ENCODE measurements at regions not wholly inside any gene's neighbourhood (a gene's known extent, or its start where the extent isn't known, plus 50 kb on each side); places are given as distances from the start of the nearest gene placed in this dataset.
"Not testable (repeated sequence)": the region's sequence is repeated elsewhere in the genome, so short reads cannot be mapped to it uniquely, and the experiment has no call there.

DNA sequence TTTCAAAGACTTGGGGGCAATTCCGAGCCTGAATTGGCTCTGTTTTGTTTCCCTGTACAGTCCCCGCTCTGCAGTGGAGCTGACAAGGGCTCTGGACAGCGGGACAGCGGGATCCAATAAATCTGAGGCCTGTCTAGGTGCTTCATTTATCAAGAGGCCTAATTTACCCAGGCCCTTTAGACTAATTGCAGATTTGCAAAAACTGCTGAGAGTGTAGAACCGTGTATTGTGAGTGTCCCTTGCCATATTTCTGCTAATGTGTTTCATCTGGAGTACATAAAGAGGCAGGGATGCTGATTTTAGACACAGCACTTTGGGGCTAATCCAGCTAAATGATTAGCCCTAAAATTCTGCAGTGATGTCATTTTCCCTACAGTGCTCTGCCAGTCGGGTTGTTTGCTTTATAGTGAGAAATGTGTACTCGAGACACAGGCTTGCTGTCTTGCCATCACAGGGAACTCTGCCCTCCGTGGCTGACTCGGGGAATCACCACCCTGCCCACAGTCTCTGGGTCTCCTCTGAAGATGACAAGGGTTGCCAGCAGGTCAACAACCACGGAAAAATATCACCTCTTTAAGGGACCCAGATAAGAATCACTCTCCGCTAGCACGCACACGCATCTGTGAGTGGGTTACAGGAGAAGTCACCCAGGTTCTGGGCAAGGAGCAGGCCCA lies 592.0 kb downstream of the BNC2 start:
- no peak for DNase-seq (ENCODE audit: low read depth)

DNA sequence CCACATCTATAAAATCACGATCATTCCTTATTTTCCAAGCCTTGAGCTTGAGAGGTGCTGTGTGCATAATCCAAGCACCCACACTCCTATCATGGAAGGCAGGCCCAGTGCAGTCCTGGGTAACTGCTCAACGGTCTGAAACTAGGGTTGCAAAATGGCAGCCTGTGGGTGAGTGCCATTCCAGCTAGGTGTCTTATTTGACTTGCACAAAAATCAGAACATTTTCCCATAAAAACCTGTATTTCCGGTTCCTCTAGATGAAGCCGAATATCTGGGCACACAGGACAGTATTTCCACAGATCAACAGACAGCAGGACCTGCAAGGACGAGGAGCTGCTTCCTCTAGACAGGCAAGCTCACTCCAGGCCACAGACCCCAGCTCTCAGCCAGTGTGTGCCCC lies 588.8 kb downstream of the BNC2 start:
- no peak for DNase-seq (ENCODE audit: low read depth)

DNA sequence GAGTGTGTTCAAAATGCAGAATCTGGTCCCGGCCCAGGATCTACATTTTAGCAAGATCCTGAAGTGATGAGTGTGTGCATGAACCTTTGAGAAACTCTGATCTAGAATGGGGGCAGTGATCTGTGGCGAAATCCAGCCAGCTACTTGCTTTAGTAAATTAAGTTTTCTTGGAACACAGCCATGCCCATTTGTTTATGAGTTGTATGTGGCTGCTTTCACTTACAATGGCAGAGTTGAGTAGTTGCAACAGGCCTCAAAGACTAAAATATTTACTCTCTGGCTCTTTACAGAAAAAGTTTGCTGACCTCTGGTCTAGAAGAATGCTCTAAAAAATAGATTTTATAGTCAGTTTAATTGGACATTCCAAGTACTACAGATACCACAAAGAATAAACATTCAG lies 588.3 kb downstream of the BNC2 start:
- DNase-seq (ENCODE audit: low read depth): peak; percentile 96

DNA sequence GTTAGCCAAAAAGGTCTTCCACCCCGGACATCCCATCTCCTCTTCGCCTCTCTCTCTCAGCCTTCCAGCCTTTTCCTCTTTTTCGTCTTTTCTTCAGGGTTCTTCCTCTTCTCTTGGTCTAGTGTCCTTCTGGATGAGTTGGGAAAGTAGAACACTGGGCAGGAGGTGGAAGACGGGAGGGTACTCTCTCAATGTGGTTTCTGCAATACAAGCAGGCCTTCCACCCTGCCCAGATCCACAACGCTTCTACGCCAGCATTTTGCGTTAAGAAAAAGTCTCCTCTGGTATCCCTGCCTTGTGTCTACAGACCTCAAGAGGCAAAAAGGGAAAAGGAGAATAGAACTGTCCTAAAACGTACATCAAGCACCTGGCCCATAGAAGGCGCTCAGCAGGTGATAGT lies 587.8 kb downstream of the BNC2 start:
- no peak for DNase-seq (ENCODE audit: low read depth)

DNA sequence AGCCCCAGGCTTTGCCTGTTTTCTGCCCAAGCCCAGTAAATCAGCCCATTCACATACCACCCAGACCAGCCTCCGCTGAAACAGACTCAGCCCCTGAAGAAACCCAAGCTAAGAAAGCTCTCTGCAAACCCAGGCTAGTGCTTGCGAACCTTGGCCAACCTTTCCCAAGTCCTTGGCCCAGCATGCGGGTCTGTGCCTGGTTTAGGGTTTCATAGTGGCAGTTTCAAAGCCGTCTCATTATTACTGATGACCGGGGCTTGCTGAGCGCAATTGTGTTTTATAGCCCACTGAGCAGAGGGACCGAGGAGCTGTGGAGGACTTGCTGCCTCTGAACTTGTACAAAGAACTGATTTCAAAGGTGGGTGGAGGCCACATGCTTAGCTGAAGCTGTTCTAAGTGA lies 584.3 kb downstream of the BNC2 start:
- no peak for DNase-seq (ENCODE audit: low read depth)

DNA sequence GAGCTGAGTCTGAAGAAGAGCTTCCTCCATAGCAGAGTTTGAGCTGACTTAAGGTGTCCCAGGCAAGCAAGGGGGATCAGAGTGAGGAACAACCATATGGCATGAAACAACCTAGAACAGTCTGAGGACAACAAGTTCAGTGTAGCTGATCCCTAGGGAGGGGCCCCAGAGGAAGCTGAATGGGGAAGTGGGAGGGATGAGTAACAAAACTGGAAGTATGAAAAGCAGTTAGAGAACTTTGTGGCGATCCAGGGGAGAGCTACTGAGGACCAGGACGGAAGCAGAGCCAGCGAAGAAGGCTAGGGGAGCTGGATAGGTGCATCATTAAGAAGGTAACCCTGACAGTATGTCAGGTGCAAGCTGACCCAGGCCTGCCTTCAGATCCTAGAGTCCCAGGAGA lies 580.8 kb downstream of the BNC2 start:
- DNase-seq (ENCODE audit: low read depth): no peak

DNA sequence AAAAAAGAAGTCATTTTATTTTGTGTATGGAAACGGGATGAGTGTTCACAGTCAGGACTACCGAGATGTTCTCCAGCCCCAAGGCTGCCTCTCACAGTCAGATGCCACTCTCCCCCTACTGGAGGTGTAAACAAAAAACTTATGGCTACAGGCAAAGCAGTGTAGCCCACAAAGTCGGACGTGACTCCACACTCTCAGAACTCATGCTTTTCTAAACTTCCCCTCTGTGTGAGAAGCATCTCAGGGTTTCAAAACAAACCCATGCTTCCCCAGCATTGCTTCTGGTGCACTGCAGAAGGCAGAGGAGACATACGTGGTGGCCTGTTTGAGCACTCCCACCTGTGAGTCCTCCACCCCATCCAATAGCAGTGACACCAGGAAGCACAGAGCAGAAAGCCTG lies 580.3 kb downstream of the BNC2 start:
- DNase-seq (ENCODE audit: low read depth): no peak

DNA sequence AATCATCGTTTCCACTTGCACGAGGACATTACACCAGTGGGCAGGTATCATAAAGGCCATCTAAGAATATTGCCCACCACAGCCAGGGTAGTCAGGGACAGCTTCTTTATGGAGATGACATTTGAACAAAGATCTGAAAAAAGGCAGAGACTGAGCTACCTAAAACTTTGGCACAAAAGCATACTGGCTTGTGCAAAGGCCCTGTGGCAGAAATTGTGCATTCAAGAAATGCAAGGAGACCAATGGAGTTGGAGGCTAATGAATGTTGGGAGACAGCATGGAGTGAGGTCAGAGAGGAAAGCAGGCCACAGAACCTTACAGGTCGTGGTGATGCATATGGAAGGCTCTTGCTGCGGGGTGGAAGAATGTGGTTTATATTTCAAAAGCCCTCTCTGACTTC lies 578.5 kb downstream of the BNC2 start:
- no peak for DNase-seq (ENCODE audit: low read depth)

DNA sequence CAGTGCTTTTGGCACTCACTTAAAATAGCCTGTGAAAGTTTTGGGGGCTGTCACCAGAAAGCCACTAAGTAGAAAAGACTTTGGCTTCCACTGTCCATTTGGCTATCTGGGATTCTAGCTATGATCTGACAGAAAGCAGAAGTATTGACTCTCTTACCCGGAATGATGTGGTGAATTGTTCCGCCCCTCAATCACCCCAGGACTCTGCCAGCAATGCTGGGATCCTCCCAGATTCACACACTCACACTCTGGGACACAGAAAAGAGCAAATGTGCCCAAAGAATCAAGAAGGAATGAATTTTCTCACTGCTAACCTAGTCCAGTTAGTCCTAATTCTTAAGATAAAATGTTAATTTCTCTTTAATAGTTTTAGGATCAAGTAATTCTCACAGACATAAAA lies 576.9 kb downstream of the BNC2 start:
- DNase-seq (ENCODE audit: low read depth): no peak

DNA sequence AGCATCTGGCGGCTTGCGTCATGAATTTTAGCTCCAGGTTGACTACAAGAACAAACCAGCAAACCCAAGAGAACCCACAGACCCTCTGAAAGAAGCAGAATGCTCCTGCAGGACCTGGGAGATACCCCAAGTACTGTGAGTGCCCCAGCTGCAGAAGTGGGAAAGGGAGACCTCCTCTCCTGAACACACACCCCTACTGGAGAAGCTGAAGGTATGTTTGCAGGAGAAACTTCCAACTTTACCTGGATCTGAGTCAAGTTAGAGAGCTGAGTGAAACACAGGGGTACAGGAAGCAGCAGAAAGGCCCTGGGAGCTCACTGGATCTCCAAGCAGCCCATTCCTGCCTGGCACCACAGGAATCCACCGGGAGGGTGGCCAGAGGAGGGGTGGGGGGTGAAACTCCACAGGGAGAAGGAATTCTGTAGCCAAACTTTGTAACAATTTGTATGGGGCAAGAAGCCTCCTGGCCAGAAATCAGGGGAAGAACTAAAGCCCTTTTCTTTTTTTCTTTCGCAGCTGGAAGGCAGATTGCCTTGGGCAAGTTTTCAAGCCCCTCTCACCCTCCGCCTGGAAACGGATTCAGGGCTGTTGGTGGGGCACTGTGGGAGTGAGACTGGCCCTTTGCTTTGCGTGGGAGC lies 576.2 kb downstream of the BNC2 start:
- DNase-seq (ENCODE audit: low read depth): no peak

DNA sequence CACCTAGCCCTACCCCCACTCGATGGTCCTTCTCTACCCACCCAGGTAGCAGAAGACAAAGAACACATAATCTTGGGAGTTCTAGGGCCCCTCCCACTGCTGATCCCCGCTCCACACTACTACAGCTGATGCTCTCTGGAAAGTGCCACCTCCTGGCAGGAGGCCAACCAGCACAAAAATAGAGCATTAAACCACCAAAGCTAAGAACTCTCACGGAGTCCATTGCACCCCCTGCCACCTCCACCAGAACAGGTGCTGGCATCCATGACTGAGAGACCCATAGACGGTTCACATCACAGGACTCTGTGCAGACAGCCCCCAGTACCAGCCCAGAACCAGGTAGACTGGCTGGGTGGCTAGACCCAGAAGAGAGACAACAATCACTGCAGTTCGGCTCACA lies 575.5 kb downstream of the BNC2 start:
- DNase-seq (ENCODE audit: low read depth): not testable (repeated sequence)

DNA sequence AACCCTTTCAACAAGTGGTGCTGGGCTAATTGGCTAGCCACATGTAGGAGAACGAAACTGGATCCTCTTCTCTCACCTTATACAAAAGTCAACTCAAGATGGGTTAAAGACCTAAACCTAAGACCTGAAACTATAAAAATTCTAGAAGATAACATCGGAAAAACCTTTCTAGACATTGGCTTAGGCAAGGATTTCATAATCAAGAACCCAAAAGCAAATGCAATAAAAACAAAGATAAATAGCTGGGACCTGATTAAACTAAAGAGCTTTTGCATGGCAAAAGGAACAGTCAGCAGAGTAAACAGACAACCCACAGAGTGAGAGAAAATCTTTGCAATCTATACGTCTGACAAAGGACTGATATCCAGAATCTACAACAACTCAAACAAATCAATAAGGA lies 571.1 kb downstream of the BNC2 start:
- not testable (repeated sequence) for DNase-seq (ENCODE audit: low read depth)

DNA sequence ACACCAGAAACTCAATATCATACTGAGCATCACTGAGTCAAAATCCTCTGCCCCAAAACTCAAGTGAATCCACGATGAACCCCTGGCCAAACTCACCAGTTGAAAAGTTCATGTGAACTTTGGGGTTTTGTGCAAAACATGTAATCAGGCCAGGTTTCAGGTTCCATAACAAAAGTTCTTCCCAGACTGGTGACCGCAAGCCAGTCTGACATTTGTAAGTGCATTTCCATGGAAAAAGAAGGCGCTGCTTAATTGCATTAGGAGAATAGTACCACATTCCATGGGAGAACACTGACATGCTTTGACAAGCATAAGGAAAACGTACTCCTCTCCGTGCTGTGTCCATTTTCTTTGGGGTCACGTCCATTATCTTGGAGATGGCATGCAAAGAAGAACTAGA lies 567.0 kb downstream of the BNC2 start:
- DNase-seq (ENCODE audit: low read depth): no peak

DNA sequence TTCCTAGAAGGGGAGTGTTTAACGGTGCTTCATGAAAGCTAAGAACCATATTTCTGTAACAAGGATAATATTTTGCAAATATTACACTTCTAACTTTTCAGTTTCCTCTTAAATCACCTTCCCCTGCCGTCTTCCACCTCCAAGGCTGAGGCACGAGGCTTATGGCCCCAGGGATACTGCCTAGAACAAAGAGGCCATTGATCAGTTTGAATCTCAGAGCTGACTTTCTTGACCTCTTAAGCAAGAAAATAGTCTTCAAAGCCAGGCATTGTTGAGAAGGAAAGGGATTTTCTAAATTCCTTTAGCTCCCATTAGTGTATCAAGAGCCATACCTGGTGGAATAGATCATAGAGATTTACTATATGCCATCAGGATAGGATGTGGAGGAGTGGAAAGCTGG lies 566.2 kb downstream of the BNC2 start:
- DNase-seq (ENCODE audit: low read depth): no peak

DNA sequence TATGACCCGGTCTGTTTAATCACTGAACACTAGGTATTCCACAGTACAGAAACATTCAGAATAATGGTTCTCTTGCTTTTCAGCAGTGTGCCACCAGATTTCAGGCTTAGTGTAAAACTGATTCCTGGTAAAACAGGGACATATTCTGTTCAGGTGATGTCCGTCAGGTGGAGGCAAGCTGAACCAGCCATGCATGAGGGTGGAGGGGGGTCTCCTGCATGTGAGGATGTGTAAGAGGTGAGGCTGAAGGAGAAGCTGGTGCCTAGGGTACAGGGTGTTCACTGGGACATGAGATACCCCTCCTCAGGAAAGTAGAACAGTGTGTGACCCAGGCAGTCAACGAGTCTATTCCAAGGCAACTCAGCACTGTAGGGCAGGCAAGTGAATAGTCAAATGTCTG lies 563.9 kb downstream of the BNC2 start:
- DNase-seq (ENCODE audit: low read depth): no peak

DNA sequence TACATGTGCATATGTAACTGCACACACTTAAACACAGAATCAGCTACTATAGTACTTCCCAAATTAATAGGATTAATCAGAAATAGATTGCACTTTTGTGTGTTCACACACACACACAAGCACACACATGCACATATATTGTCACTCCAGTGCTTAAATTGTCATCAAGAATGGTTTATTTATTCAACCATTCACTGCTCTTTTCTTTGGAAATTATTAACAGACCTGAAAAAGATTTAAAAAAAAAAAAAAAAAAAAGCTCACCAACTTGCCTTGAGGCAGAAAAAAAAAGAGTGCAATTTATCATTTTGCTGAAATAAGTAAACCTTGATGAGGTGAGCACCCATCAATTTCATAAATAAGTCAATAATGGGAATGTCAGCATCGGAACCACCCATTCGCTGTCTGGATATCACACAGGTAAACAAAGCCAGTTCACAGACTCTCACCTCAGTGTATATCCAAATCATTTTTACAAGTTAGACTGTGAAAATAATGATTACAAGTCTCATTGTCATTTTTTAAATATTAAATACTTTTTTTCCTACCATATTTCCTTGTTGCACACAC lies 562.8 kb downstream of the BNC2 start:
- DNase-seq (ENCODE audit: low read depth): no peak

DNA sequence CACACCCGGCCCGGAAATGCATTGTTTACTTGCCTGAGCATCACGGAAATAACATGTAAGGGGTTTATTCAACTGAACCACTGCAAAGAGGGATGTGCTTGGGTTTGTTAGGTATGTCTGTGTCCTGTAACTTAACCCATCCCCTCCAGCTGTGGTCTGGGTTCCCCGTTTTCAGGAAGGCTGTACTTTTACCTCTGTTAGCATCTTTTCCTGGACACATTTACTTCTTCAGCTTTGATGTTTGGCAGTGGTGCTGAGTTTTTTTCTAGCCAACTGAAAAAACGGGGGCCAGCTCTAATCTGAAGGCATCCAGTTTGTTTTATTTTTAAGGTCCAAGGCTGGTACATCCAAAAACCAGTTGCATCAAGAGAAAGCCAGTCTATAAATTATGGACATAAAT lies 561.8 kb downstream of the BNC2 start:
- no peak for DNase-seq (ENCODE audit: low read depth)

DNA sequence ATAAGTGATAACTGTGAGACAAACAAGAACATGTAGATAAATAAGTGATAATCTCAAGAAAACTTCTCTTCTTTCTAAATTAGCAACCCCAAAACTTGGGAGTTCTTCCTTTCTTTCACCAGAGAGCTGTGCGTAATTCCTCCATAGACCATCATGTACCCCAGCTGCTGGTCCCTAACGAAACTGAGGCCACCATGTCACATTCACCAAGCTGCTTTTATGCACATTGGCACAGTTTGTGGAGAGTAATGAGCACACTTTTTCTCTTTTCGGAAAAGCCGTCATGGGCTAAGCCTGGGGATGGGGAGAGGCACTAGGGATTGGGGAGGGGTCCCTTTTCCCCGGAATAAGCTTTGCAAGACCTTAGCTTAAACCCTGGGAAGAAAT lies 561.4 kb downstream of the BNC2 start:
- DNase-seq (ENCODE audit: low read depth): no peak

DNA sequence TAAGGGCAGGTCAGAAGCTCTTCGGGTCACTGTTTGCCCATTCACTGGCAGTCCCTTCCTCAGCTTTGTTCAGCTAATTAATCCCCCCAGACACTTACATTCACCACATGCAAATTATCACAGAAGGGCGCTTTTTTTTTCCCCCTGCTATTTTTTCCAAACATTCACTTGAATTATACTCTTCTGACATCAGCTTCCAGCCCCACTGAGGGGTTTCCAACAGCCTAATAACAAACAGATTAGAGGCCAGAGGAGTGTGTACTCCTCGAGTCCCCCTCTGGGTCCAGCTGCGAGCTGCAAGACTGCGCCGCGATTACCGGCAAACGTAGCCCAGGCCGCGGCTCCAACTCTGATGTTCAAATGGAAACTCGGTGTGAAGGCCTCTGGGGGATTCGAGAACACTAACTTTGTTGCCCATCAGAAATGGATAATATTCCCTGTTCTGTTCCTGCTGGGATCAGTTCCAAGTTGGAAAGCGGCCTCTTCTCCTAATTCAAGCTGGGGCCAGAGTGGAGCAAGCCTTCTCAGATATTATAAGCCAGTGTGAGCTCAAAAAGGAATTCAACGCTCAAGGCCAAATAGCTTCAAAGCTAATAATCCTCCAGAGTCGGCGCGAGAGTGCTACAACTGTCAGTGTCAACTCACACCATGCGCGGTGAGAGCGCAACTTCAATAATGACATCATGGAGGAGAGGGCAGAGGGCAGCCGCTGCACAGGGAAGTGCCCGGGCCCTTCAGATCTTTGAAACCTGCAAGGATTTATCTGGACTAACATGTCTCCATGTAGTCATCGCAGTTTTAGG lies 560.8 kb downstream of the BNC2 start:
- peak; percentile 55 for DNase-seq (ENCODE audit: low read depth)

DNA sequence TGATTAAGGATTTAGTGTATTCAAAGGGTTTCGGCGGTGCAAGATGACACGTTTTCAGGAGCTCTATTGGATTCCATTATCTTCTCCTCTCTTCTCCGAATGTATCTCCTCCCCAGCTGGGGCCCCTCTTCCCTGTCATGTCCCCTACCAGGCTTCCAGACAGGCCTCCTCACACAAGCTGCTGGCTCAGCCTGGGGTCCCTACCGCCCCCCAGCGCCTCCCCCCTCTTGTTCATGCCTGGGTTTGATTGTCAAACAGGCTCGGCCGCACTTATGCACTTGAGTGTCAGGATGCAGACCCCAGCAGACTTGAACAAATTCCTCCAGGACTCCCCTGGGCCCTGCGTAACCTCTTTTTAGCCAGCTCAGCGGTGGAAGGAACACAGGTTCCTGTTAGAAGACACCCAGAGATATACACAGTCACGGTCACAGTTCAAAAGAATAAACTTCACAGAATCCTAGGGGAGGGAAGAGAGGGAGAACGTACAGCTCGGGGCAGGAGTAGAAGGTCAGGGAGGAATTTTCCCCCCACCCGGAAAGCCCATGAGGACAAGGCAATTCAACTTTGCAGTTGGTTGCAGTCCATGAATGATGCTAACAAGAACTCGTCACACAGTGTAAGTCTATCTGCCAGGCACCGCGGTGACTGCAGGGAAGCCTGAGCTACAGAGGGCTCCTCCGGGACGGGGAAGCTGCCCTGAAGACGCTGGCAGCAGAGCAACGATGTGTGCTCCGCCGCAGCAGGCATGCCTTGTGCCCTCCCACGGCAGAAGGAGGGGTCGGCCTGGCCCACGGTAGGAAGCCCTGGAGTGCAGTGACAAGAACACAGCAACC lies 560.0 kb downstream of the BNC2 start:
- no peak for DNase-seq (ENCODE audit: low read depth)

DNA sequence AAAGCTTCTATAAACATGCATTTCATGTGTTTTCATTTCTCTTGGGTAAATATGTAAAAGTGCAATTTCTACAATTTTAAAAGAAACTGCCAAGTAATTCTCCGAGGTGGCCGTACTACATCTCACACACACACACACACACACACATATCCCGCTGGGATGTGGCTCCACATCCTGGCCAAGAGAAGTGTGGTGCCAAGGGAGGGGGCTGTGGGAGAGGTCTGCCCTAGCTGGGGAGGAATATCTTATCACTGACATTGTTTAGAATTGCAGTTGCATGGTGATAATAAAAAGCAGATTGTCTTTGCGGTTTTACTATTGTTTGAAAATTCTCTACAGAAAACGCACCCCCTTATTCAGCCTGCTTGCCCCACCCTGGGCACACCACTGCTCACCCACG lies 558.4 kb downstream of the BNC2 start:
- DNase-seq (ENCODE audit: low read depth): peak; percentile 46

DNA sequence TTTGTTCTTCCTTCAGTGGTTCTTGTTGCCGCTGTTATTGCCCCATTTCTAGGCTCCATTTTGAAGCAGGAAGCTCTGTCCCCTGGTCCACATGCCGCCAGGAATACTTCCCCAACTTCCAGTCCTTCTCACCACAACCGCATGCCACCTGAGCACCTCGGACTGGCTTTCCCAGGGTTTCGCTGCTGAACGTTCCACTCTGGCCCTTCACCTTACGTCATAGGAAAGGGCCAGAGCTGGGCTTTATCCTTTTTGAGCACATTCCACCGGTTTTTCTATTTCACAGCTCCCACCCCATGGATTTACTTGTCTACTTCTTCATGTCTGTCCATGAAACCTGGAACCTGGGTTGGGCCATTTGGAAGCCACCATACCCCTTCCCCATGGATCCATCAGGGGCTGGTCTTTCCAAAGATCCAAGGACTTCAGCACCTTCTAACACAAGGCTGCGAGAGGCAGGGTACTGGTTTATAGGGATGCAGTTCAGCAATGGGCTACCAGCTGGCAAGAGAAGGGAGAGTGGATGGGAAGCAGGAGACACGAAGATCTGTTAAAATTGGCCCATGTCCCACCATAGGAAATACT lies 557.4 kb downstream of the BNC2 start:
- no peak for DNase-seq (ENCODE audit: low read depth)
